NT2/D1 (cell line): ENCODE measurements at regions not wholly inside any gene's neighbourhood (a gene's known extent, or its start where the extent isn't known, plus 50 kb on each side); places are given as distances from the start of the nearest gene placed in this dataset.

Experiments
- SUZ12 ChIP-seq: IDR thresholded peaks from 2 replicates; pipeline ENCODE4 v1.6.1; 2011; ENCODE audit not compliant: insufficient read length, insufficient read depth; ENCODE audit errors: extremely low read depth
- YY1 ChIP-seq: IDR thresholded peaks from 2 replicates; pipeline ENCODE4 v1.6.1; 2011; ENCODE audit not compliant: insufficient read length, insufficient read depth
- ZNF274 ChIP-seq: IDR thresholded peaks from 2 replicates; pipeline ENCODE4 v1.6.1; 2011; ENCODE audit warnings: mild to moderate bottlenecking, low read depth, low read length

GRCh38 chr6:9566096-9566495, 848.8 kb downstream of the TFAP2A start:
- no peak for TF ChIP-seq ZNF274
- TF ChIP-seq SUZ12, result no peak
- TF ChIP-seq YY1, result no peak
